Pulmonary artery endothelial cell (primary cell): ENCODE measurements at regions not wholly inside any gene's neighbourhood (a gene's known extent, or its start where the extent isn't known, plus 50 kb on each side); places are given as distances from the start of the nearest gene placed in this dataset.

Source experiments
- DNase-seq: peaks from one replicate; pipeline ENCODE4 v3.0.0-alpha.2; 2011; ENCODE audit warnings: low read depth, low spot score

DNA sequence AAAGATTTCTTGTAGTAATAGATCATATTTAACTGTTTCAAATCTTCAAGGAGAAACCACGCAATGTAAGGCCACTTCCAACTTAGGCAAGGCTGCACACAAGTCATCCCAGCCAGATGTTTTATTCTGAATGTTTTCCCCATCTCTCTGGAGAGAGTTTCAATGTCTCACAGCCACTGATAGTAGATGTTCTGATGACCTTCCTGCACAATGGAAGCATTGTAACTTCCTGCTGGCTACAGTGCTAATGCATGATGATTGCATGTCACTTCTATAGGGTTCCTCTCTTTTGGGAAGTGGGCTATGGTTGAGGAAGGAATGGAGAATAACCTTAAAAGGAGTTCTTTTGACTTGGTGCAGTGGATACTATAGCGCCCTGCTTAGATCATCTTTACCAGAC lies 328.0 kb downstream of the ZNF621 start:
- DNase-seq = no peak

DNA sequence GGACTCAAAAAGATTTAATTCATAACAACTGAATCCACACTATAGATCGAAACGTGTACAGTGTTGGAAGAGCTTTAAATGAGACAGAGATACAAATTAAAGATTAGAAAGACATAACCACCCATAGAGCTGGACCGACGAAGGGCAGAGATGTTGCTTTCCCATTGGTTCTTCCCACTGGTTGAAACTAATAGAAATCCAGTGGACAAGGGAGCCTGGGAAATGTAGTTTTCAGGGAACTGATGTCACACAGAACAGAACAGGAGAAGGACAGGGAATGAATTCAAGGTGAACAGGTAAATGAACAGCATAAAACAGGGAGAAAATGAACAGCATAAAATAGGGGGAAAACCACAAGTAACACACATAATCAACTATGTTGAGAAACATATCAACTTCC lies 328.7 kb downstream of the ZNF621 start:
- DNase-seq = no peak

DNA sequence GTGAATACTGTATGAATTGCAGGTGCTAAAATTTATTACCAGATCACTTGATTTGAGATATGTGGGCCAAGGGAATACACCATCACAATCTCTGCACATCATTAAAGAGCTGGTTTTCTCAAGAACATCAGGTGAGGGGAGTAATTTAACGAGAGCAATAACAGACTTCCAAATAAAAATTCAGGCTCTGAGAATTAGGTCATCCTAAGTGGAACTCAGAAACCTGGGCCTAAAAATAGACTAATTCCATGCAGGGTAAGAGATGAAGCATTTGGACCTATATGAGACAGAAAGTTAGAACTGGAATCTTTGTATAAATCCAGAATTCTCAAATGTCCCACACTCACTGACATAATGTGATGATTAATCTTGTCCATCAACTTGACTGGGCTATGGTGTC lies 331.1 kb downstream of the ZNF621 start:
- no peak for DNase-seq

DNA sequence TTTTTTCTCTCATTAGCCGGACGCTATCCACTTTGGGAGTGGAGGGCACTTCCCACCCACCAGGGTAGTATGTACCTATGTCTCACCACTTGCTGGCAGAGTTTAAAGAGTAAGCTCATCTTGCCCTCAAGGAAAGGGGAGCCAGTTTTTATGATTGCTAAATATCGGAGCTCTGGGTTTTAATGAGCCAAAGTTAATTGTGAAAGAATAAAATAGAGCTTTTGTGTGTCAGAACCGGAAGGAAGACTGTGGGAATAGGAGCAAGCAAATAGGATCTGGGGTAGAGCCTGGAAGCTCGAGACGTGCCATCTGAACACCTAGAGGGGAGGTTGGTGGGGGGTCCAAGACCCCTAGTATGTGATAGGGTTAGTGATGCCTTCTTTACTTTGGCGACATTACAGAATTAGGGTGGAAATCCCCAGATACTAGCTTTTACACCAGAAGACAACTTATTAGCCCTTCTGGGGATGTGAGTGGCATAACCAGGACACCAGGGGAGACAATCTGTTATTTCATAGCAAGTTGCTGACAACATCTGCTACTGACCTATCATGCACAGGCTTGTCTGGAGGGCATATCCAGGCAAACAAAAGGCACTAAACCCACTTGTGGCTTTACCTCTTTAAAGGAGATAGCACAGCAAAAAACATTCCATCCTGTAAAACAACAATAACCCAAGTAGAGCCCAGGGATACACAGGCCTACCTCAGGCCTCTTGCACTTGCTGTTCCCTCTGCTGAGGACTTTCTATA lies 333.8 kb downstream of the ZNF621 start:
- DNase-seq = no peak

DNA sequence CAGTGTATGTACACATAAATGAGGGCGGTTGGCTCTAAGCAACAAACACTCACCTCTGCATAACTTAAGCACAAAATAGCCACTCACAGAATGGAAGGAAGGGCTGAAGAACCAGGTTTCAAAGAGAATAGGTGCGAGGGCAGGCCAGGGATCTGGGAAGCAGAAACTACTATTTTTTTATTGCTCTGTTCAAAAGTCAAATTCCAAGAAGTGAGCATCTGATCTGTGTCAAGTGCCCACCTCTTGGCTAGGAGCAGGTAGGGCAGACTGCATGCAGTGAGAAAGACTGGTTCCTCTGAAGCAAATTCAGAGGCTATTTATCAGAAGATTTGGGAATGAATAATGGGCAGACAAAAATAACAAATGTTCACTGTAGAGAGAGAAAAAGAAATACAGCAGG lies 336.4 kb upstream of the CTNNB1 start:
- no peak for DNase-seq

- no peak for DNase-seq
Observed at GRCh38 chr3:40864146-40864782, 335.0 kb upstream of the CTNNB1 start.

GRCh38 chr3:40864915-40865314 lies 334.4 kb upstream of the CTNNB1 start:
- no peak for DNase-seq

GRCh38 chr3:40867797-40868196 lies 331.5 kb upstream of the CTNNB1 start:
- DNase-seq = no peak

DNA sequence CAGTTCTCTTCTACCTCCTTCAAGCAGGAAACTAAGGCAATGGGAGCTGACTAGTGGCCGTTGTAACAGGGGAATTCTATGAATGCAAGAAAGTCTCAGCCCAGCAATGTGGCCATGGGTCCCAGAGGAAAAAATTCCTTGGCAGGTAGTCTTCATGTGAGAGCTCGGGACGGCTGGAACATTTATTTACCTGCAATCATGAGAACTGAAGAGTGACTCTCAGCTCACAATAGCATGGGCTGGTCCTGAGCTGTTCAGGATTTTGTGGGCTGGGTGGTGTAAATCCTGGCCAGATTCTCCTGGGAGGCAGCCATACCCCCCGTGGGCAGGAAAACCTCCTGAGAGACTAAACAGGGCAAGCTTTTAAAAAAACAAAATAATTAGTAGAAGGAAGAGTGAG lies 330.3 kb upstream of the CTNNB1 start:
- DNase-seq = no peak

DNA sequence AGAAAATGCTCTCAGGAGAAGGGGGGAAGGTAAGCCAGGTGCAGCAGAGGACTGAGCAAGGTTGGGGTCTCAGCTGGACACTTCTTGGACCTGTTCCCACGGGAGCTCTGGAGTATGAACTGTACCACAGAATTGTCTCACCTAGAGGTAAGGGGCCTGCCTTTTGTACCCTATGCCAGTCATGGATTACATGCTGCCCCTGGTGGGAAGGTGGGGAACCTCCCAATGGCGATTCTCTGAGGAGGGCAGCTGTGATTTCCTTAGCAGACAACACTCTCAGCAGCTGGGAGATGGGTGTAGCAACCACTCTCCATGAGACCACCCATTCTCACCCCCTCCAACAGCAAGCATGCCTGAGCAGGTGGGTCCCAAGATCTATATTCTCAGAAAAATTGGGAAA lies 329.4 kb upstream of the CTNNB1 start:
- no peak for DNase-seq

DNA sequence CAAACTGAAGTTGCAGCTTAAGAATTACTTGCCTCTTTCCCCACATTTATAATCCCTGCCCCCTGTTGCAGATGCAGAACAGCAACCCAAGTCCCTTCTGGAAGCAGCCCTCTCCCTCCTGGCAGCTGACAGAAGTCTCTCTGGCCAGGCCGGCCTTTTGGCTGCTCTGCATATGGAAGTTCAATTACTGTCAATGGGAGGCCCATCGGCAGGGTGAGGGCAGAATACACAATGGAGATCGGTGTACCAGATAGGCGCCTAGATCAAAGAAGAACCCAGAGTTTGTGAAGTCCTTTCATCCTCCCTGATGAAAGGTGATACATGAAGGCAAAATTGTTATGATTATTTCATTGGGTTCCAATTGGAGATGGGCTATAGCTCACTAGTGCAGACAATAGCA lies 327.9 kb upstream of the CTNNB1 start:
- DNase-seq = no peak

DNA sequence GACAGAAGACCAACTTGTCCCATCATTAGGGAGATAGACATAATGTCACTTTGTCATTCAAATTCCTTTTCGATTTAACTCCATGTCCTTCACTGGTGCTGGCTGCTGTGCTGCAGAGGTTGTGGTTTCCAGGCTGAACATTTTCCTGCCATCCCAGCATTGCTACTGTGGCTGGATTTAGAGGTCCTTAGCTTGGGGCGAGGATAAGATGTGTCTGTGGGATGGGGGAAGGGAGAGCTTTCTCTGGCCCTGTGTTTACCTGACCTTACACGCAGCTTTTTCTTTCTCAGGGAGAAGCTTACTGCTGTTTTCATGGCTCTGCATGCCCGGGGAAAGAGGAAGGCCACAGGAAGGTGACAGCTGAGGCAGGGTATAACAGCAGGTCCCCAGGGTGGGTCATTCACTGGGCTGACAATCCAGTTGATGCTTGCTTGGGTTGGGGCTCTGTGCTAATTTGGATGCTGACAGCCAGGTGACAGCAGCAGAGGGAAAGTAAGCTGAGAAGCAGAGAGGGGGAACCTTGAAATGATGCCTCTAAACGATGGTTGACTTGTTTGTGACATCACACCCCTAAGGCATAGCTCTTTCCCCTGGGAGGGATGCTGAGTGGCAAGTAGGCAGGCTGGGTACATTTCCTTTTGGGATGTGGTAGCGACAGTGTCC lies 326.9 kb upstream of the CTNNB1 start:
- no peak for DNase-seq

DNA sequence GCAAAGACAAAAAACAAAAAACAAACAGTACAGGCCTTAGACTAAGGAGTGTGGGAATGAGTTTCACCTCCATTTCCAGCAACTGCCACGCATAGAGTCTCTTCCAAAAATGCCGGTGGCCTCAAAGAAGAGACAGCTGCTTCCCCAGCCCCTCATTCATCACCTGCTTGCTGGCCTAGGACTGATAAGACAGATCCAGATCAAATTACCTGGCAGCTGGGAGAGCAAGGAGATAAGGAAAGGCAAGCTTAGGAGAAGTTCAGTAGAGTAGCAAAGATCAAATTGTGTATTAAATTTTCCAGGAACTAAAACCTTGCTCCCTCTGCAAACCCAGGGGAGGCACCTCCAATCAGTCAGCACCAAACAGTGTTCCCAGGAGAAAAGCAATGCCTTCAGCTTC lies 325.8 kb upstream of the CTNNB1 start:
- no peak for DNase-seq

DNA sequence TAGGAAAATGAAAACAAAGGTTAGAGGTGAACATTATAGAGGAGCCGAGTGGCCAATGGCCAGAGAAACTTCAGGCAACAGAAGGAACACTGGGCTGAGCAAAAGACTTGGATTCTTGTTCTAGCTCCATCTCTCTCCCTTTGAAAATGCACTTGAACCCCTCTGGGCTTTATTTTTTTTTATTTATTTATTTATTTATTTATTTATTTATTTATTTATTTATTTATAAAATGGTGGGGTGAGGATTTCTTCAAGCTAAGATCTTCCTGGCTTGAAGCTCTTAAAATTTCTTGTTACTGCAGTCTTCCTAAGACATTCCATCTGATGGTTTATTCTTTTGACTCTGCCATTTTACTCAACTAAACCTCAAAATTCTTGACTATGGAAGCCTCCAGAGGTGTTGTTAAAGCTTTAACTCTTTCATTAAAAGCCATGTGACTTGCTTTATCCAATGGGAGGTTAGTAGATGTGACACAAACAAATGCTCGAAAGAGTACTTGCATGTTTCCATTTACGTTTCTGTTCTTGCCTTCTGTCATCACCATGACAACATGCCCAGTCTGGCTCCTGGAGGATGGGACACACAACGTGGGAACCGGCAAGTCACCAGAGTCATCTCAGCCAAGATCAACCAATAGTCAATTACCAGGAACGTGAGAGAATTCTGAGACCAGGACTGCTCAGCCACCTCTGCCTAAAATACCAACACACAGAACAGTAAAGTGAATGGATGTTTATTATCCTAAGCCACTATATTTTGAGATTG lies 325.2 kb upstream of the CTNNB1 start:
- DNase-seq = no peak

- DNase-seq = no peak
Observed at GRCh38 chr3:40875581-40875980, 323.7 kb upstream of the CTNNB1 start.

- no peak for DNase-seq
Observed at GRCh38 chr3:40876009-40876408, 323.3 kb upstream of the CTNNB1 start.

DNA sequence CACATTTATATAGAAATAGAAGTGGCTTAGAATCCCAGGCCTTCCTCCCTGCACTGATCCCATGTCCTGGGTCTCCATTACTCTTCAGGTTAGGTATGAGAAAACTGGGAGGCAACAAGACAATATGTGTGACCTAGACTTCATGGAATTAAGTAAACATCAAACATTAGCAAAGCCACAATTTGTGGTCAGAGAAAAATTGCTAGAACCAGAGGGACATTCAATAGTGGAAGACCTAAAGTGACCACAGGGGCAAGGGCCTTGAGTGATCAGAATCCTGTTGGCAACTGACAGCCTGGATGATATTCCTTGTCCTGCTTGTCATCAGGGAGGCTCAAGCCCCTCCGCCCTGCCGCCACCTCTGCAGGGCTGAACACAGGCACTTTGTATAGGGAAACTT lies 322.8 kb upstream of the CTNNB1 start:
- no peak for DNase-seq

- peak; percentile 87 for DNase-seq
Observed at GRCh38 chr3:40877631-40878463, 321.5 kb upstream of the CTNNB1 start.

- DNase-seq = no peak
Observed at GRCh38 chr3:40878464-40878905, 320.8 kb upstream of the CTNNB1 start.

GRCh38 chr3:40885430-40885829 lies 313.9 kb upstream of the CTNNB1 start:
- DNase-seq = no peak
